HL-60 (cell line): ENCODE measurements at regions not wholly inside any gene's neighbourhood (a gene's known extent, or its start where the extent isn't known, plus 50 kb on each side); places are given as distances from the start of the nearest gene placed in this dataset.

Experiments
- DNase-seq, 2 experiments: peaks; one replicate each; pipeline ENCODE4 v3.0.0-alpha.2; 2010 to 2020; ENCODE audit warnings: low read depth in 1 of 2, low spot score in 1 of 2
- H3K27ac ChIP-seq: fragments of 250-450 bp; sonication (Bioruptor Pico); replicated peaks from 2 replicates; pipeline ENCODE4 v1.5.1; 2020; ENCODE audit warnings: mild to moderate bottlenecking, moderate library complexity
- H3K27me3 ChIP-seq: fragments of 250-450 bp; sonication (Bioruptor Pico); 2 replicates; pipeline ENCODE4 v1.5.1; 2021; ENCODE audit warnings: mild to moderate bottlenecking, moderate library complexity; ENCODE audit not compliant: insufficient read depth, poor library complexity, severe bottlenecking
- H3K4me3 ChIP-seq: replicated peaks from 2 replicates; pipeline ENCODE4 v1.5.1; 2011; ENCODE audit warnings: mild to moderate bottlenecking, control low read depth, low read length; ENCODE audit not compliant: insufficient read depth
- CTCF ChIP-seq: IDR thresholded peaks from one replicate; pipeline ENCODE4 v1.5.1; 2011; ENCODE audit warnings: low read length, control low read depth, inconsistent platforms; ENCODE audit not compliant: insufficient read depth
- GABPA ChIP-seq: IDR thresholded peaks from 2 replicates; pipeline ENCODE4 v1.6.1; 2012; ENCODE audit warnings: low read depth
- POLR2AphosphoS5 ChIP-seq: IDR thresholded peaks from 2 replicates; pipeline ENCODE4 v1.6.1; 2012; ENCODE audit warnings: low read depth
- REST ChIP-seq: IDR thresholded peaks from 2 replicates; pipeline ENCODE4 v1.6.1; 2012; ENCODE audit warnings: low read depth; ENCODE audit not compliant: insufficient replicate concordance
- SPI1 ChIP-seq: IDR thresholded peaks from 2 replicates; pipeline ENCODE4 v1.6.1; 2012; ENCODE audit warnings: low read depth, mild to moderate bottlenecking, borderline replicate concordance

GRCh38 chr2:163364736-163365135 is 371.1 kb downstream of the FIGN start:
- no peaks in the 10 kb centered on the region for H3K27me3 ChIP-seq
- no peak overlapping the region for H3K27ac ChIP-seq
- H3K4me3 ChIP-seq, result no peak overlapping the region
- no peak for DNase-seq
- no peak for TF ChIP-seq GABPA
- 0 out of 2 replicates have a peak, but pooled peaks have one; percentile 10 for TF ChIP-seq SPI1

- no peak for TF ChIP-seq CTCF
- no peak for TF ChIP-seq GABPA
- TF ChIP-seq POLR2AphosphoS5, result no peak
- TF ChIP-seq SPI1, result no peak
- TF ChIP-seq REST, result no peak
- Histone ChIP-seq H3K27me3 (no peaks in the 10 kb centered on the region), H3K27ac (no peak overlapping the region), H3K4me3 (no peak overlapping the region)
- DNase-seq, result no peak
Observed at GRCh38 chr2:163353551-163353950, 382.3 kb downstream of the FIGN start.

- Histone ChIP-seq H3K27ac (no peak overlapping the region), H3K4me3 (no peak overlapping the region), H3K27me3 (no peaks in the 10 kb centered on the region)
- no peak for DNase-seq
- no peak for TF ChIP-seq GABPA
- no peak for TF ChIP-seq REST
- no peak for TF ChIP-seq POLR2AphosphoS5
Observed at GRCh38 chr2:163351966-163352365, 383.8 kb downstream of the FIGN start.

- H3K27me3 ChIP-seq, result no peaks in the 10 kb centered on the region
- no peak for TF ChIP-seq REST
- no peak for TF ChIP-seq SPI1
- no peak for TF ChIP-seq CTCF
- TF ChIP-seq GABPA, result no peak
- TF ChIP-seq POLR2AphosphoS5, result no peak
- H3K4me3 ChIP-seq, result no peak overlapping the region
- no peak for DNase-seq
- H3K27ac ChIP-seq, result no peak overlapping the region
Observed at GRCh38 chr2:163351143-163351542, 384.7 kb downstream of the FIGN start.
